IMR-90 (cell line): ENCODE measurements at regions not wholly inside any gene's neighbourhood (a gene's known extent, or its start where the extent isn't known, plus 50 kb on each side); places are given as distances from the start of the nearest gene placed in this dataset.

Experiments used
- ATAC-seq: fragments of 200-7000 bp; cut with Tn5 transposase; 2 replicates; pipeline ENCODE4 v1.9.1; 2020; ENCODE audit warnings: low read depth, mild to moderate bottlenecking, moderate library complexity
- BruUV-seq: library from RNA; stranded (reverse); fragments of 400-500 nt; replicated peaks from 2 replicates; lab custom pipeline; 2021; lab: Mats Ljungman, UMichigan
- CTCF ChIA-PET: fragments of 300-600 bp; formaldehyde crosslinking; extraction: SDS; loops from one replicate; lab custom pipeline; 2021; ENCODE audit warnings: antibody characterized with exemption; lab: Yijun Ruan, JAX
- POLR2A ChIA-PET: fragments of 300-600 bp; sonication (Branson Sonifier 250); formaldehyde crosslinking; loops from one replicate; lab custom pipeline; 2022; ENCODE audit warnings: antibody characterized with exemption; ENCODE audit not compliant: unreplicated experiment; lab: Charles Lee
- DNase-seq: peaks from one replicate; pipeline ENCODE4 v3.0.0; 2013
- H2AFZ ChIP-seq: replicated peaks from 2 replicates; pipeline ENCODE3; 2013; ENCODE audit warnings: low read length, mild to moderate bottlenecking; ENCODE audit not compliant: poor library complexity
- H2AK5ac ChIP-seq: 2 replicates; pipeline ENCODE4 v1.6.1; 2013; ENCODE audit warnings: low read depth, low read length, inconsistent platforms
- H2AK9ac ChIP-seq: replicated peaks from 2 replicates; pipeline ENCODE3; 2013; ENCODE audit warnings: mild to moderate bottlenecking, low read depth, low read length, moderate library complexity; ENCODE audit not compliant: poor library complexity
- H2BK120ac ChIP-seq: 2 replicates; pipeline ENCODE4 v1.6.1; 2013; ENCODE audit warnings: low read depth, low read length, inconsistent platforms
- H2BK15ac ChIP-seq: 3 replicates; pipeline ENCODE4 v1.6.1; 2013; ENCODE audit warnings: low read depth, low read length, inconsistent platforms
- H2BK20ac ChIP-seq: 2 replicates; pipeline ENCODE4 v1.6.1; 2013; ENCODE audit warnings: low read depth, mild to moderate bottlenecking, inconsistent platforms, low read length, moderate library complexity
- H2BK5ac ChIP-seq: 2 replicates; pipeline ENCODE4 v1.6.1; 2013; ENCODE audit warnings: mild to moderate bottlenecking, low read depth, low read length, inconsistent platforms; ENCODE audit not compliant: poor library complexity, severe bottlenecking
- H3K14ac ChIP-seq: replicated peaks from 2 replicates; pipeline ENCODE4 v1.6.1; 2013; ENCODE audit warnings: low read depth, low read length, inconsistent platforms
- H3K18ac ChIP-seq: 2 replicates; pipeline ENCODE4 v1.6.1; 2013; ENCODE audit warnings: low read depth, low read length, control low read depth
- H3K23ac ChIP-seq: 2 replicates; pipeline ENCODE4 v1.6.1; 2013; ENCODE audit warnings: low read depth, low read length, inconsistent platforms
- H3K27ac ChIP-seq: 2 replicates; pipeline ENCODE4 v1.5.1; 2013; ENCODE audit warnings: mild to moderate bottlenecking, control low read depth, low read length; ENCODE audit not compliant: insufficient read depth
- H3K27me3 ChIP-seq: 2 replicates; pipeline ENCODE4 v1.6.1; 2013; ENCODE audit warnings: low read length; ENCODE audit not compliant: control insufficient read depth, insufficient read depth
- H3K36me3 ChIP-seq: 2 replicates; pipeline ENCODE4 v1.6.1; 2013; ENCODE audit warnings: low read length, mixed read lengths; ENCODE audit not compliant: control insufficient read depth, insufficient read depth
- H3K4ac ChIP-seq: 2 replicates; pipeline ENCODE4 v1.6.1; 2013; ENCODE audit warnings: low read depth, low read length, inconsistent platforms
- H3K4me1 ChIP-seq: 2 replicates; pipeline ENCODE4 v1.6.1; 2013; ENCODE audit warnings: low read length, mixed read lengths; ENCODE audit not compliant: control insufficient read depth, insufficient read depth
- H3K4me2 ChIP-seq: 2 replicates; pipeline ENCODE4 v1.6.1; 2013; ENCODE audit warnings: low read depth, mild to moderate bottlenecking, control low read depth, low read length, moderate library complexity
- H3K4me3 ChIP-seq: 2 replicates; pipeline ENCODE4 v1.5.1; 2013; ENCODE audit warnings: low read depth, mild to moderate bottlenecking, control low read depth, low read length, moderate library complexity; ENCODE audit not compliant: insufficient read depth
- H3K56ac ChIP-seq: 2 replicates; pipeline ENCODE4 v1.6.1; 2013; ENCODE audit warnings: low read length, inconsistent platforms; ENCODE audit not compliant: insufficient read depth; ENCODE audit errors: extremely low read depth
- H3K79me1 ChIP-seq, 2 experiments: 2 replicates each; pipeline ENCODE4 v1.6.1; 2013; ENCODE audit warnings: low read length in 2 of 2, inconsistent platforms in 1 of 2, low read depth in 1 of 2
- H3K9ac ChIP-seq: 2 replicates; pipeline ENCODE4 v1.6.1; 2013; ENCODE audit warnings: low read depth, low read length, control low read depth
- H3K9me1 ChIP-seq: 2 replicates; pipeline ENCODE4 v1.6.1; 2013; ENCODE audit warnings: low read length, inconsistent platforms; ENCODE audit not compliant: insufficient read depth
- H3K9me3 ChIP-seq: 2 replicates; pipeline ENCODE4 v1.6.1; 2013; ENCODE audit warnings: low read length; ENCODE audit not compliant: control insufficient read depth, insufficient read depth
- H4K20me1 ChIP-seq: 2 replicates; pipeline ENCODE4 v1.6.1; 2013; ENCODE audit warnings: low read length, inconsistent platforms; ENCODE audit not compliant: insufficient read depth
- H4K5ac ChIP-seq: 2 replicates; pipeline ENCODE4 v1.6.1; 2013; ENCODE audit warnings: mild to moderate bottlenecking, low read depth, low read length, control low read depth
- H4K8ac ChIP-seq, 2 experiments: 2 replicates each; pipeline ENCODE4 v1.6.1; 2013; ENCODE audit warnings: low read depth in 2 of 2, low read length in 2 of 2, control low read depth in 1 of 2, inconsistent platforms in 1 of 2
- H4K91ac ChIP-seq: 2 replicates; pipeline ENCODE4 v1.6.1; 2013; ENCODE audit warnings: low read depth, low read length, inconsistent platforms; ENCODE audit not compliant: insufficient read depth
- BHLHE40 ChIP-seq: fragments of 150-350 bp; IDR thresholded peaks from 2 replicates; pipeline ENCODE4 v1.6.1; 2016; ENCODE audit warnings: mild to moderate bottlenecking, low read depth, low read length
- CEBPB ChIP-seq: IDR thresholded peaks from 2 replicates; pipeline ENCODE4 v1.6.1; 2012; ENCODE audit warnings: low read depth, low read length, improper control_type of control experiment
- CHD1 ChIP-seq: IDR thresholded peaks from 2 replicates; pipeline ENCODE4 v1.6.1; 2012; ENCODE audit warnings: low read depth, low read length, improper control_type of control experiment
- FOS ChIP-seq: fragments of 150-350 bp; IDR thresholded peaks from 2 replicates; pipeline ENCODE4 v1.6.1; 2016; ENCODE audit warnings: low read depth, low read length
- MAFK ChIP-seq: IDR thresholded peaks from 2 replicates; pipeline ENCODE4 v1.6.1; 2012; ENCODE audit warnings: low read depth, low read length, improper control_type of control experiment
- MAZ ChIP-seq: IDR thresholded peaks from 2 replicates; pipeline ENCODE4 v1.6.1; 2012; ENCODE audit warnings: low read depth, mild to moderate bottlenecking, low read length, improper control_type of control experiment, moderate library complexity, borderline replicate concordance
- MXI1 ChIP-seq: IDR thresholded peaks from 2 replicates; pipeline ENCODE4 v1.6.1; 2012; ENCODE audit warnings: low read depth, mild to moderate bottlenecking, low read length, moderate library complexity, borderline replicate concordance
- NFE2L2 ChIP-seq: fragments of 150-350 bp; IDR thresholded peaks from 2 replicates; pipeline ENCODE4 v1.6.1; 2016; ENCODE audit warnings: low read depth, mild to moderate bottlenecking, low read length
- POLR2A ChIP-seq: IDR thresholded peaks from 2 replicates; pipeline ENCODE4 v1.6.1; 2012; ENCODE audit warnings: mild to moderate bottlenecking, low read depth, low read length
- RAD21 ChIP-seq: IDR thresholded peaks from 2 replicates; pipeline ENCODE4 v1.6.1; 2012; ENCODE audit warnings: low read length, improper control_type of control experiment
- RCOR1 ChIP-seq: IDR thresholded peaks from 2 replicates; pipeline ENCODE4 v1.6.1; 2012; ENCODE audit warnings: mild to moderate bottlenecking, low read length, improper control_type of control experiment; ENCODE audit not compliant: insufficient replicate concordance
- RFX5 ChIP-seq: IDR thresholded peaks from 2 replicates; pipeline ENCODE4 v1.8.0; 2012; ENCODE audit warnings: low read depth, mild to moderate bottlenecking, low read length, moderate library complexity
- SMC3 ChIP-seq: fragments of 150-350 bp; IDR thresholded peaks from 2 replicates; pipeline ENCODE4 v1.6.1; 2016; ENCODE audit warnings: low read depth, mild to moderate bottlenecking, antibody characterized with exemption, low read length, moderate library complexity
- dilution Hi-C: fragments of 300-500 bp; cut with HindIII; formaldehyde crosslinking; loops from one replicate; pipeline ENCODE4 v1.14.3; 2018; ENCODE audit warnings: low sequenced_read_pairs; ENCODE audit not compliant: unreplicated experiment
- in situ Hi-C: fragments of 300-500 bp; cut with MboI; formaldehyde crosslinking; loops from 3 replicates; pipeline ENCODE4 v1.14.3; 2019; ENCODE audit warnings: low sequenced_read_pairs, inconsistent platforms, mixed read lengths
- intact Hi-C: fragments of 100-400 bp; cut with micrococcal nuclease; formaldehyde crosslinking; loops from 2 replicates; pipeline ENCODE4 v1.10.0; 2022
- TF ChIP-seq, protein P1 (sequence below): conservative IDR thresholded peaks from 2 replicates; pipeline ENCODE4 v1.5.1; 2012; ENCODE audit warnings: mild to moderate bottlenecking, low read depth, low read length, improper control_type of control experiment
- TF ChIP-seq, protein P2 (sequence below): fragments of 150-350 bp; IDR thresholded peaks from 2 replicates; pipeline ENCODE4 v1.6.1; 2016; ENCODE audit warnings: low read depth, mild to moderate bottlenecking, low read length, moderate library complexity, borderline replicate concordance
- TF ChIP-seq, protein P3 (sequence below): fragments of 150-350 bp; IDR thresholded peaks from 2 replicates; pipeline ENCODE4 v1.6.1; 2017; ENCODE audit warnings: mild to moderate bottlenecking, antibody characterized with exemption, low read length, low read depth

DNA sequence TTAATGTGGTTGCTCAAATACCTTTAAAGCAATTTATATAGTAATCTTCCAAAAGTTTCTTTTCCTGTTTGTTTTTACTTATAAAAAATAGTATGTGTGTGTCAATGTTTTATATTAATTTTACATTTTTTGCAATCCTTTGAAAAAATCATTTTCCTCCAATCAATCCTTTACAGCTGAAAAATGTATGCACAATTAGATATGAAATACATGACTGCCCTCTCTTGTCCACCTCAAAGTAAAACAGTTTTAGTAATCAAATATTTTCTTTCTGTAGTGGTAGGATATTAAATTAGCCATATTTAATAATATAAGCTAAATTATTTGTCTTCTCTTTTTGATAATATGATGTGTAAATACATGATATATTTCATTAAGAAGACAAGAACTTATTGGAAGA, 269.9 kb downstream of the ADAMTS20 start:
- Histone ChIP-seq H2BK15ac (no peak overlapping the region), H4K5ac (no peak overlapping the region), H2AFZ (no peak overlapping the region), H4K91ac (no peak overlapping the region), H3K27ac (no peak overlapping the region), H3K4me2 (no peak overlapping the region), H3K9ac (no peak overlapping the region), H3K56ac (no peak overlapping the region), H3K23ac (no peak overlapping the region), H2BK20ac (no peak overlapping the region), H3K4me1 (peaks cover 6% of the 10 kb centered on the region; the same call in 1 of the 2 replicates), H3K9me3 (no peaks in the 10 kb centered on the region), H3K4me3 (no peak overlapping the region), H3K14ac (no peak overlapping the region), H2AK5ac (no peak overlapping the region), H3K27me3 (no peaks in the 10 kb centered on the region), H2BK5ac (peak overlapping the region; percentile 99), H2AK9ac (no peak overlapping the region), H3K18ac (no peak overlapping the region), H2BK120ac (peak overlapping the region; percentile 96; the same call in 1 of the 2 replicates), H3K36me3 (no peaks in the 10 kb centered on the region), H4K8ac (no peak overlapping the region), H3K9me1 (no peaks in the 10 kb centered on the region), H4K20me1 (no peaks in the 10 kb centered on the region), H3K79me1 (no peaks in the 10 kb centered on the region), H3K4ac (no peak overlapping the region)
- TF ChIP-seq FOS: no peak
- TF ChIP-seq, protein P1, sequence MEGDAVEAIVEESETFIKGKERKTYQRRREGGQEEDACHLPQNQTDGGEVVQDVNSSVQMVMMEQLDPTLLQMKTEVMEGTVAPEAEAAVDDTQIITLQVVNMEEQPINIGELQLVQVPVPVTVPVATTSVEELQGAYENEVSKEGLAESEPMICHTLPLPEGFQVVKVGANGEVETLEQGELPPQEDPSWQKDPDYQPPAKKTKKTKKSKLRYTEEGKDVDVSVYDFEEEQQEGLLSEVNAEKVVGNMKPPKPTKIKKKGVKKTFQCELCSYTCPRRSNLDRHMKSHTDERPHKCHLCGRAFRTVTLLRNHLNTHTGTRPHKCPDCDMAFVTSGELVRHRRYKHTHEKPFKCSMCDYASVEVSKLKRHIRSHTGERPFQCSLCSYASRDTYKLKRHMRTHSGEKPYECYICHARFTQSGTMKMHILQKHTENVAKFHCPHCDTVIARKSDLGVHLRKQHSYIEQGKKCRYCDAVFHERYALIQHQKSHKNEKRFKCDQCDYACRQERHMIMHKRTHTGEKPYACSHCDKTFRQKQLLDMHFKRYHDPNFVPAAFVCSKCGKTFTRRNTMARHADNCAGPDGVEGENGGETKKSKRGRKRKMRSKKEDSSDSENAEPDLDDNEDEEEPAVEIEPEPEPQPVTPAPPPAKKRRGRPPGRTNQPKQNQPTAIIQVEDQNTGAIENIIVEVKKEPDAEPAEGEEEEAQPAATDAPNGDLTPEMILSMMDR: peak; percentile 69
- no peak for TF ChIP-seq MAFK
- peak; percentile 74 for TF ChIP-seq SMC3
- no peak for TF ChIP-seq BHLHE40
- TF ChIP-seq MXI1: no peak
- TF ChIP-seq CHD1: no peak
- TF ChIP-seq CEBPB: no peak
- peak; percentile 78 for TF ChIP-seq RAD21
- no peak for TF ChIP-seq MAZ
- no peak for TF ChIP-seq POLR2A
- TF ChIP-seq RFX5: no peak
- no peak for TF ChIP-seq NFE2L2
- TF ChIP-seq, protein P2, sequence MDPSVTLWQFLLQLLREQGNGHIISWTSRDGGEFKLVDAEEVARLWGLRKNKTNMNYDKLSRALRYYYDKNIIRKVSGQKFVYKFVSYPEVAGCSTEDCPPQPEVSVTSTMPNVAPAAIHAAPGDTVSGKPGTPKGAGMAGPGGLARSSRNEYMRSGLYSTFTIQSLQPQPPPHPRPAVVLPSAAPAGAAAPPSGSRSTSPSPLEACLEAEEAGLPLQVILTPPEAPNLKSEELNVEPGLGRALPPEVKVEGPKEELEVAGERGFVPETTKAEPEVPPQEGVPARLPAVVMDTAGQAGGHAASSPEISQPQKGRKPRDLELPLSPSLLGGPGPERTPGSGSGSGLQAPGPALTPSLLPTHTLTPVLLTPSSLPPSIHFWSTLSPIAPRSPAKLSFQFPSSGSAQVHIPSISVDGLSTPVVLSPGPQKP: no peak
- TF ChIP-seq, protein P3, sequence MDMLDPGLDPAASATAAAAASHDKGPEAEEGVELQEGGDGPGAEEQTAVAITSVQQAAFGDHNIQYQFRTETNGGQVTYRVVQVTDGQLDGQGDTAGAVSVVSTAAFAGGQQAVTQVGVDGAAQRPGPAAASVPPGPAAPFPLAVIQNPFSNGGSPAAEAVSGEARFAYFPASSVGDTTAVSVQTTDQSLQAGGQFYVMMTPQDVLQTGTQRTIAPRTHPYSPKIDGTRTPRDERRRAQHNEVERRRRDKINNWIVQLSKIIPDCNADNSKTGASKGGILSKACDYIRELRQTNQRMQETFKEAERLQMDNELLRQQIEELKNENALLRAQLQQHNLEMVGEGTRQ: no peak
- no peak for TF ChIP-seq RCOR1
- ChIA-PET POLR2A (no interaction called here), CTCF (interaction anchor here (0.6 to 2.1 kb wide), 8 partner anchors 57 to 1073 kb away, joined by 3 to 12 read pairs (median 4); no protein-coding TSS in a partner anchor)
- ATAC-seq: peak; percentile 22; the same call in 1 of the 2 replicates
- DNase-seq: peak; percentile 65
- no TSS peak for BruUV-seq
- intact Hi-C loops: loop anchor here (1.0 to 5.0 kb wide), 4 partner anchors 55 to 955 kb away; partner anchors contain the start of genes PPHLN1 and ZCRB1
- dilution Hi-C loops: no loop called here
- in situ Hi-C loops: loop anchor here (5.0 to 25.0 kb wide), 4 partner anchors 50 to 1147 kb away; partner anchors contain the start of genes PPHLN1, PRICKLE1 and ZCRB1
